Stimulated activated CD8-positive, alpha-beta memory T cell treated with anti-CD3 and anti-CD28 coated beads, Interleukin-4, amount 100 ng/mL, for 4 hours (primary cell): ENCODE measurements at regions not wholly inside any gene's neighbourhood (a gene's known extent, or its start where the extent isn't known, plus 50 kb on each side); places are given as distances from the start of the nearest gene placed in this dataset.
"Not testable (repeated sequence)": the region's sequence is repeated elsewhere in the genome, so short reads cannot be mapped to it uniquely, and the experiment has no call there.

Experiments used
- DNase-seq, 2 donors: peaks; one replicate each; pipeline ENCODE4 v3.0.0-alpha.2; 2020; ENCODE audit warnings: low read depth in 2 of 2, low spot score in 1 of 2

GRCh38 chr12:60451457-60451856 is 855.6 kb downstream of the SLC16A7 start:
- no peak for DNase-seq

- no peak for DNase-seq
Observed at GRCh38 chr12:60465060-60465459, 869.2 kb downstream of the SLC16A7 start.

GRCh38 chr12:60468546-60468945 is 872.7 kb downstream of the SLC16A7 start:
- DNase-seq = no peak

GRCh38 chr12:60475825-60476224 is 880.0 kb downstream of the SLC16A7 start:
- DNase-seq = no peak

- no peak for DNase-seq
Observed at GRCh38 chr12:60487284-60487683, 891.5 kb downstream of the SLC16A7 start.

- DNase-seq = no peak
Observed at GRCh38 chr12:60489071-60489470, 893.2 kb downstream of the SLC16A7 start.

- DNase-seq = no peak
Observed at GRCh38 chr12:60494244-60494643, 898.4 kb downstream of the SLC16A7 start.

GRCh38 chr12:60498656-60499055 is 902.8 kb downstream of the SLC16A7 start:
- DNase-seq = no peak

- no peak for DNase-seq
Observed at GRCh38 chr12:60501124-60501729, 905.4 kb downstream of the SLC16A7 start.

- no peak for DNase-seq
Observed at GRCh38 chr12:60522684-60523400, 927.0 kb downstream of the SLC16A7 start.

- DNase-seq = no peak
Observed at GRCh38 chr12:60529261-60529660, 933.4 kb downstream of the SLC16A7 start.

GRCh38 chr12:60529723-60530122 is 933.9 kb downstream of the SLC16A7 start:
- no peak for DNase-seq

GRCh38 chr12:60535363-60535762 is 939.5 kb downstream of the SLC16A7 start:
- no peak for DNase-seq

GRCh38 chr12:60539592-60539991 is 943.8 kb downstream of the SLC16A7 start:
- DNase-seq = no peak

- DNase-seq = no peak
Observed at GRCh38 chr12:60568914-60569313, 973.1 kb downstream of the SLC16A7 start.

GRCh38 chr12:60577607-60578006 is 981.8 kb downstream of the SLC16A7 start:
- no peak for DNase-seq

- DNase-seq = not testable (repeated sequence)
Observed at GRCh38 chr12:60587664-60588063, 991.8 kb downstream of the SLC16A7 start.

- DNase-seq = no peak
Observed at GRCh38 chr12:60594035-60594711, 998.3 kb downstream of the SLC16A7 start.

GRCh38 chr12:60602601-60603000 is 1006.8 kb downstream of the SLC16A7 start:
- DNase-seq = no peak

- not testable (repeated sequence) for DNase-seq
Observed at GRCh38 chr12:60603475-60603874, 1007.6 kb downstream of the SLC16A7 start.

GRCh38 chr12:60616400-60616799 is 1020.6 kb downstream of the SLC16A7 start:
- no peak for DNase-seq

- no peak for DNase-seq
Observed at GRCh38 chr12:60630796-60631195, 1035.0 kb downstream of the SLC16A7 start.
